ENCODE measurements at regions not wholly inside any gene's neighbourhood (a gene's known extent, or its start where the extent isn't known, plus 50 kb on each side); places are given as distances from the start of the nearest gene placed in this dataset.

GRCh38 chr2:118250001-118250400 lies 161.7 kb downstream of the INSIG2 start:
- Histone ChIP-seq H3K4me2 (ENCODE audit: insufficient read depth, low read length, poor library complexity, severe bottlenecking) (no peak overlapping the region), H3K9me3 (replicated peaks in 1 of 2; ENCODE audit: control insufficient read depth in 2 of 2, insufficient read depth in 1 of 2, low read depth in 1 of 2, low read length in 2 of 2) (no peaks in the 10 kb centered on the region)
- no peak for DNase-seq (ENCODE audit: low spot score)

GRCh38 chr2:118249531-118249930 lies 161.3 kb downstream of the INSIG2 start:
- H3K14ac ChIP-seq (ENCODE audit: low read length) = no peak overlapping the region
- H3K79me1 ChIP-seq (ENCODE audit: low read depth, low read length) = no peaks in the 10 kb centered on the region
- WGBS, 2 donors (ENCODE audit: extremely low coverage in 2 of 2, insufficient read length in 2 of 2, insufficient replicate concordance in 1 of 2) = no CpG with 5 or more reads among the region's 6 CpGs
- H3K4me1 ChIP-seq (ENCODE audit: control insufficient read depth in 2 of 2, insufficient read depth in 1 of 2, low read depth in 1 of 2, low read length in 2 of 2) = peaks cover 5 to 19% of the 10 kb centered on the region in 2 donors
- no peak overlapping the region for H2AFZ ChIP-seq (ENCODE audit: low read length)
- H4K91ac ChIP-seq (ENCODE audit: low read depth, low read length, poor library complexity) = no peak overlapping the region
- no peaks in the 10 kb centered on the region for H3K27me3 ChIP-seq (ENCODE audit: control insufficient read depth in 3 of 3, insufficient read depth in 3 of 3, low read depth in 1 of 3, low read length in 3 of 3)
- no peak overlapping the region for H3K4ac ChIP-seq (ENCODE audit: low read length)
- H3K27ac ChIP-seq (replicated peaks; ENCODE audit: low read length) = no peak overlapping the region
- H3K9me3 ChIP-seq (replicated peaks in 1 of 2; ENCODE audit: control insufficient read depth in 2 of 2, insufficient read depth in 1 of 2, low read depth in 1 of 2, low read length in 2 of 2) = no peaks in the 10 kb centered on the region
- no peak overlapping the region for H4K8ac ChIP-seq (ENCODE audit: low read depth, low read length)
- no peak overlapping the region for H3K4me2 ChIP-seq (ENCODE audit: insufficient read depth, low read length, poor library complexity, severe bottlenecking)
- H3K23ac ChIP-seq (ENCODE audit: low read depth, low read length, poor library complexity) = no peak overlapping the region
- no peak overlapping the region for H2AK5ac ChIP-seq (ENCODE audit: low read depth, low read length)
- no peak overlapping the region for H2BK12ac ChIP-seq (ENCODE audit: low read length)
- H3K9ac ChIP-seq (ENCODE audit: low read depth, low read length, poor library complexity) = no peak overlapping the region
- no peak overlapping the region for H2BK15ac ChIP-seq (ENCODE audit: low read length)
- no peak overlapping the region for H3K18ac ChIP-seq (ENCODE audit: low read length)
- H2BK120ac ChIP-seq (ENCODE audit: low read depth, low read length) = no peak overlapping the region
- H3K4me3 ChIP-seq (ENCODE audit: low read length in 2 of 2) = no peak overlapping the region
- no peak overlapping the region for H2BK5ac ChIP-seq (ENCODE audit: low read length)
- no peaks in the 10 kb centered on the region for H3K36me3 ChIP-seq (replicated peaks in 1 of 2; ENCODE audit: control insufficient read depth in 2 of 2, insufficient read depth in 2 of 2, low read length in 2 of 2)
- DNase-seq (ENCODE audit: low spot score) = no peak

More at GRCh38 chr2:118250001-118250400, 161.7 kb downstream of the INSIG2 start:
- H2BK12ac ChIP-seq (ENCODE audit: low read length) = no peak overlapping the region
- H3K4me1 ChIP-seq (ENCODE audit: control insufficient read depth in 2 of 2, insufficient read depth in 1 of 2, low read depth in 1 of 2, low read length in 2 of 2) = peaks cover 5 to 23% of the 10 kb centered on the region in 2 donors
- H2AFZ ChIP-seq (ENCODE audit: low read length) = no peak overlapping the region
- no peak overlapping the region for H3K27ac ChIP-seq (replicated peaks; ENCODE audit: low read length)
- no peak overlapping the region for H2AK5ac ChIP-seq (ENCODE audit: low read depth, low read length)
- H3K27me3 ChIP-seq (ENCODE audit: control insufficient read depth in 3 of 3, insufficient read depth in 3 of 3, low read depth in 1 of 3, low read length in 3 of 3) = no peaks in the 10 kb centered on the region
- H4K8ac ChIP-seq (ENCODE audit: low read depth, low read length) = no peak overlapping the region
- no peak overlapping the region for H3K4me3 ChIP-seq (ENCODE audit: low read length in 2 of 2)
- WGBS, 2 donors (ENCODE audit: extremely low coverage in 2 of 2, insufficient read length in 2 of 2, insufficient replicate concordance in 1 of 2) = no CpG with 5 or more reads among the region's 4 CpGs
- H3K18ac ChIP-seq (ENCODE audit: low read length) = no peak overlapping the region
- H2BK5ac ChIP-seq (ENCODE audit: low read length) = no peak overlapping the region
- H2BK15ac ChIP-seq (ENCODE audit: low read length) = no peak overlapping the region
- H4K91ac ChIP-seq (ENCODE audit: low read depth, low read length, poor library complexity) = no peak overlapping the region
- no peak overlapping the region for H3K9ac ChIP-seq (ENCODE audit: low read depth, low read length, poor library complexity)
- no peak overlapping the region for H3K23ac ChIP-seq (ENCODE audit: low read depth, low read length, poor library complexity)
- no peak overlapping the region for H3K14ac ChIP-seq (ENCODE audit: low read length)
- no peaks in the 10 kb centered on the region for H3K36me3 ChIP-seq (replicated peaks in 1 of 2; ENCODE audit: control insufficient read depth in 2 of 2, insufficient read depth in 2 of 2, low read length in 2 of 2)
- no peaks in the 10 kb centered on the region for H3K79me1 ChIP-seq (ENCODE audit: low read depth, low read length)
- H2BK120ac ChIP-seq (ENCODE audit: low read depth, low read length) = no peak overlapping the region
- no peak overlapping the region for H3K4ac ChIP-seq (ENCODE audit: low read length)

GRCh38 chr2:118246726-118247125 lies 158.5 kb downstream of the INSIG2 start:
- DNase-seq (ENCODE audit: low spot score) = no peak
- Histone ChIP-seq H3K27ac (replicated peaks; ENCODE audit: low read length) (no peak overlapping the region), H3K9ac (ENCODE audit: low read depth, low read length, poor library complexity) (no peak overlapping the region), H4K8ac (ENCODE audit: low read depth, low read length) (no peak overlapping the region), H2BK120ac (ENCODE audit: low read depth, low read length) (no peak overlapping the region), H3K79me1 (ENCODE audit: low read depth, low read length) (no peaks in the 10 kb centered on the region), H2BK15ac (ENCODE audit: low read length) (peak overlapping the region; percentile 3), H3K4me1 (ENCODE audit: control insufficient read depth in 2 of 2, insufficient read depth in 1 of 2, low read depth in 1 of 2, low read length in 2 of 2) (peaks cover 5 to 13% of the 10 kb centered on the region in 2 donors), H2AK5ac (ENCODE audit: low read depth, low read length) (no peak overlapping the region), H3K18ac (ENCODE audit: low read length) (peak overlapping the region; percentile 15), H2BK12ac (ENCODE audit: low read length) (no peak overlapping the region), H3K9me3 (replicated peaks in 1 of 2; ENCODE audit: control insufficient read depth in 2 of 2, insufficient read depth in 1 of 2, low read depth in 1 of 2, low read length in 2 of 2) (no peaks in the 10 kb centered on the region), H3K23ac (ENCODE audit: low read depth, low read length, poor library complexity) (no peak overlapping the region), H3K4ac (ENCODE audit: low read length) (no peak overlapping the region), H2BK5ac (ENCODE audit: low read length) (no peak overlapping the region), H2AFZ (ENCODE audit: low read length) (no peak overlapping the region), H4K91ac (ENCODE audit: low read depth, low read length, poor library complexity) (no peak overlapping the region), H3K36me3 (replicated peaks in 1 of 2; ENCODE audit: control insufficient read depth in 2 of 2, insufficient read depth in 2 of 2, low read length in 2 of 2) (no peaks in the 10 kb centered on the region), H3K27me3 (ENCODE audit: control insufficient read depth in 3 of 3, insufficient read depth in 3 of 3, low read depth in 1 of 3, low read length in 3 of 3) (no peaks in the 10 kb centered on the region), H3K4me3 (ENCODE audit: low read length in 2 of 2) (no peak overlapping the region), H3K14ac (ENCODE audit: low read length) (no peak overlapping the region), H3K4me2 (ENCODE audit: insufficient read depth, low read length, poor library complexity, severe bottlenecking) (no peak overlapping the region)
- no CpG with 5 or more reads among the region's 5 CpGs for WGBS, 2 donors (ENCODE audit: extremely low coverage in 2 of 2, insufficient read length in 2 of 2, insufficient replicate concordance in 1 of 2)

- no peak overlapping the region for H2AFZ ChIP-seq (ENCODE audit: low read length)
- no CpG with 5 or more reads among the region's 4 CpGs for WGBS, 2 donors (ENCODE audit: extremely low coverage in 2 of 2, insufficient read length in 2 of 2, insufficient replicate concordance in 1 of 2)
- no peaks in the 10 kb centered on the region for H3K27me3 ChIP-seq (ENCODE audit: control insufficient read depth in 3 of 3, insufficient read depth in 3 of 3, low read depth in 1 of 3, low read length in 3 of 3)
- H3K36me3 ChIP-seq (replicated peaks in 1 of 2; ENCODE audit: control insufficient read depth in 2 of 2, insufficient read depth in 2 of 2, low read length in 2 of 2) = no peaks in the 10 kb centered on the region
- H3K14ac ChIP-seq (ENCODE audit: low read length) = no peak overlapping the region
- H2BK12ac ChIP-seq (ENCODE audit: low read length) = no peak overlapping the region
- H2AK5ac ChIP-seq (ENCODE audit: low read depth, low read length) = no peak overlapping the region
- H3K4me3 ChIP-seq (ENCODE audit: low read length in 2 of 2) = no peak overlapping the region
- peaks cover 5 to 11% of the 10 kb centered on the region in 2 donors for H3K4me1 ChIP-seq (ENCODE audit: control insufficient read depth in 2 of 2, insufficient read depth in 1 of 2, low read depth in 1 of 2, low read length in 2 of 2)
- no peak overlapping the region for H2BK15ac ChIP-seq (ENCODE audit: low read length)
- no peaks in the 10 kb centered on the region for H3K79me1 ChIP-seq (ENCODE audit: low read depth, low read length)
- H4K8ac ChIP-seq (ENCODE audit: low read depth, low read length) = no peak overlapping the region
- no peaks in the 10 kb centered on the region for H3K9me3 ChIP-seq (replicated peaks in 1 of 2; ENCODE audit: control insufficient read depth in 2 of 2, insufficient read depth in 1 of 2, low read depth in 1 of 2, low read length in 2 of 2)
- no peak overlapping the region for H2BK5ac ChIP-seq (ENCODE audit: low read length)
- H3K9ac ChIP-seq (ENCODE audit: low read depth, low read length, poor library complexity) = no peak overlapping the region
- no peak for DNase-seq (ENCODE audit: low spot score)
- H3K4me2 ChIP-seq (ENCODE audit: insufficient read depth, low read length, poor library complexity, severe bottlenecking) = no peak overlapping the region
- H3K18ac ChIP-seq (ENCODE audit: low read length) = no peak overlapping the region
- no peak overlapping the region for H3K27ac ChIP-seq (replicated peaks; ENCODE audit: low read length)
- no peak overlapping the region for H3K23ac ChIP-seq (ENCODE audit: low read depth, low read length, poor library complexity)
- H2BK120ac ChIP-seq (ENCODE audit: low read depth, low read length) = no peak overlapping the region
- H3K4ac ChIP-seq (ENCODE audit: low read length) = no peak overlapping the region
- H4K91ac ChIP-seq (ENCODE audit: low read depth, low read length, poor library complexity) = no peak overlapping the region
These were observed 157.8 kb downstream of the INSIG2 start for GRCh38 chr2:118246079-118246478.
